Panc1 (cell line): ENCODE measurements at regions not wholly inside any gene's neighbourhood (a gene's known extent, or its start where the extent isn't known, plus 50 kb on each side); places are given as distances from the start of the nearest gene placed in this dataset.

Experiments used
- ATAC-seq: fragments of 200-7000 bp; cut with Tn5 transposase; 2 replicates; pipeline ENCODE4 v1.9.1; 2020; ENCODE audit warnings: mild to moderate bottlenecking, moderate library complexity
- BruUV-seq: library from RNA; stranded (reverse); fragments of 400-500 nt; replicated peaks from 2 replicates; lab custom pipeline; 2021; lab: Mats Ljungman, UMichigan
- CTCF ChIA-PET: fragments of 300-600 bp; sonication (Branson Sonifier 250); formaldehyde crosslinking; loops from one replicate; lab custom pipeline; 2022; ENCODE audit warnings: antibody characterized with exemption; lab: Charles Lee
- POLR2A ChIA-PET: fragments of 300-600 bp; sonication (Branson Sonifier 250); formaldehyde crosslinking; loops from one replicate; lab custom pipeline; 2022; ENCODE audit warnings: antibody characterized with exemption; lab: Charles Lee
- DNase-seq: peaks from one replicate; pipeline ENCODE4 v3.0.0-alpha.2; 2010; ENCODE audit warnings: low read depth, low spot score
- H3K27ac ChIP-seq: 2 replicates; pipeline ENCODE4 v1.5.1; 2011; ENCODE audit warnings: mild to moderate bottlenecking, low read length, inconsistent platforms
- H3K27me3 ChIP-seq: fragments of 200-500 bp; sonication (Bioruptor generic); 2 replicates; pipeline ENCODE4 v1.6.0; 2014; ENCODE audit warnings: low read length, inconsistent platforms; ENCODE audit not compliant: control insufficient read depth, insufficient read depth
- H3K36me3 ChIP-seq: fragments of 200-500 bp; sonication (Bioruptor generic); 2 replicates; pipeline ENCODE4 v1.5.1; 2014; ENCODE audit warnings: inconsistent platforms, mild to moderate bottlenecking, low read length, moderate library complexity; ENCODE audit not compliant: control insufficient read depth, insufficient read depth
- H3K4me1 ChIP-seq: 2 replicates; pipeline ENCODE4 v1.5.1; 2011; ENCODE audit warnings: inconsistent platforms, mild to moderate bottlenecking, low read length, moderate library complexity; ENCODE audit not compliant: control insufficient read depth, insufficient read depth
- H3K4me3 ChIP-seq, 2 experiments: 2 replicates each; pipeline ENCODE4 v1.5.1; 2011 to 2012; ENCODE audit warnings: low read depth in 2 of 2, low read length in 2 of 2, mild to moderate bottlenecking in 2 of 2, inconsistent platforms in 1 of 2, moderate library complexity in 1 of 2
- H3K9me3 ChIP-seq: fragments of 200-500 bp; sonication (Bioruptor generic); 2 replicates; pipeline ENCODE4 v1.5.1; 2014; ENCODE audit warnings: low read depth, mild to moderate bottlenecking, inconsistent platforms, low read length, moderate library complexity; ENCODE audit not compliant: control insufficient read depth, insufficient read depth
- CTCF ChIP-seq: fragments of 450-650 bp; IDR thresholded peaks from 2 replicates; pipeline ENCODE4 v1.5.1; 2017; ENCODE audit warnings: mild to moderate bottlenecking
- POLR2AphosphoS5 ChIP-seq: IDR thresholded peaks from 2 replicates; pipeline ENCODE4 v1.6.1; 2012; ENCODE audit warnings: mild to moderate bottlenecking, low read depth, low read length, moderate library complexity
- SIN3A ChIP-seq: IDR thresholded peaks from 2 replicates; pipeline ENCODE4 v1.6.1; 2012; ENCODE audit warnings: low read depth, mild to moderate bottlenecking, low read length, moderate library complexity, borderline replicate concordance; ENCODE audit not compliant: insufficient read depth
- TCF7L2 ChIP-seq: IDR thresholded peaks from 2 replicates; pipeline ENCODE4 v1.6.1; 2011; ENCODE audit warnings: mild to moderate bottlenecking, low read depth, low read length, inconsistent platforms
- in situ Hi-C: cut with HindIII; loops from 2 replicates; pipeline ENCODE4 v1.10.0; 2016; ENCODE audit warnings: low sequenced_read_pairs, low pct_unique_long_range_greater_than_20kb
- intact Hi-C: fragments of 100-400 bp; cut with micrococcal nuclease; formaldehyde crosslinking; loops from one replicate; pipeline ENCODE4 v1.10.0; 2022; ENCODE audit not compliant: unreplicated experiment
- TF ChIP-seq, protein P1 (sequence below), 2 experiments: IDR thresholded peaks; 2 replicates each; pipeline ENCODE4 v1.6.1; 2011 to 2012; ENCODE audit warnings: low read depth in 2 of 2, control low read depth in 1 of 2, low read length in 1 of 2, mild to moderate bottlenecking in 1 of 2, moderate library complexity in 1 of 2; ENCODE audit not compliant: insufficient read depth in 1 of 2

DNA sequence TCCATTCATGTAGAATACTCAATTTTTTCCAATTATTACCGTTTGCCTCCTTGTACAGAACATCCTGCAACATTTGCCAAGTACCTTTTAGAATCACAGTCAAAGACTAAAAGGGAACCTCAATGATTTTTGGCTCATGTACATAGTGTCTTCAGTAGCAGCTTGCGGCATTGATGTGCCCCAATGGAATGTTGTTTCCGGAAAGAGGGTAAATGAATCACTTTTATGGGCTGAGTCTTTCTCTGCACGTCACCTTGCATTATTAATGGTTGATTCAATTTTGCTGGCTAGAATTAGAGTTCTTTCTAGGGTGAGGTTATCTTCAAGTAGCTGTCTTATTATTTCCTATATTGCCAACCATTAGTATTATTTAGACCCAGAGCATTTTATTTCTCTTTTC lies 116.9 kb upstream of the GABRA2 start:
- ChIA-PET POLR2A (no interaction called here), CTCF (no interaction called here)
- no peak for ATAC-seq
- no peaks in the 10 kb centered on the region for H3K9me3 ChIP-seq
- BruUV-seq: no TSS peak
- no peaks in the 10 kb centered on the region for H3K36me3 ChIP-seq
- in situ Hi-C loops: no loop called here
- intact Hi-C loops: no loop called here
- DNase-seq: peak; percentile 5
- no peaks in the 10 kb centered on the region for H3K4me1 ChIP-seq
- H3K27me3 ChIP-seq: no peaks in the 10 kb centered on the region
- TF ChIP-seq, protein P1, sequence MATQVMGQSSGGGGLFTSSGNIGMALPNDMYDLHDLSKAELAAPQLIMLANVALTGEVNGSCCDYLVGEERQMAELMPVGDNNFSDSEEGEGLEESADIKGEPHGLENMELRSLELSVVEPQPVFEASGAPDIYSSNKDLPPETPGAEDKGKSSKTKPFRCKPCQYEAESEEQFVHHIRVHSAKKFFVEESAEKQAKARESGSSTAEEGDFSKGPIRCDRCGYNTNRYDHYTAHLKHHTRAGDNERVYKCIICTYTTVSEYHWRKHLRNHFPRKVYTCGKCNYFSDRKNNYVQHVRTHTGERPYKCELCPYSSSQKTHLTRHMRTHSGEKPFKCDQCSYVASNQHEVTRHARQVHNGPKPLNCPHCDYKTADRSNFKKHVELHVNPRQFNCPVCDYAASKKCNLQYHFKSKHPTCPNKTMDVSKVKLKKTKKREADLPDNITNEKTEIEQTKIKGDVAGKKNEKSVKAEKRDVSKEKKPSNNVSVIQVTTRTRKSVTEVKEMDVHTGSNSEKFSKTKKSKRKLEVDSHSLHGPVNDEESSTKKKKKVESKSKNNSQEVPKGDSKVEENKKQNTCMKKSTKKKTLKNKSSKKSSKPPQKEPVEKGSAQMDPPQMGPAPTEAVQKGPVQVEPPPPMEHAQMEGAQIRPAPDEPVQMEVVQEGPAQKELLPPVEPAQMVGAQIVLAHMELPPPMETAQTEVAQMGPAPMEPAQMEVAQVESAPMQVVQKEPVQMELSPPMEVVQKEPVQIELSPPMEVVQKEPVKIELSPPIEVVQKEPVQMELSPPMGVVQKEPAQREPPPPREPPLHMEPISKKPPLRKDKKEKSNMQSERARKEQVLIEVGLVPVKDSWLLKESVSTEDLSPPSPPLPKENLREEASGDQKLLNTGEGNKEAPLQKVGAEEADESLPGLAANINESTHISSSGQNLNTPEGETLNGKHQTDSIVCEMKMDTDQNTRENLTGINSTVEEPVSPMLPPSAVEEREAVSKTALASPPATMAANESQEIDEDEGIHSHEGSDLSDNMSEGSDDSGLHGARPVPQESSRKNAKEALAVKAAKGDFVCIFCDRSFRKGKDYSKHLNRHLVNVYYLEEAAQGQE (IDR thresholded peaks at IDR 0.05; ENCODE audit: insufficient read depth in 1 of 2, low read depth in 2 of 2, low read length in 1 of 2): no peak
- TF ChIP-seq CTCF (no peak), SIN3A (no peak)
- no peak overlapping the region for H3K4me3 ChIP-seq
- H3K27ac ChIP-seq: no peak overlapping the region

DNA sequence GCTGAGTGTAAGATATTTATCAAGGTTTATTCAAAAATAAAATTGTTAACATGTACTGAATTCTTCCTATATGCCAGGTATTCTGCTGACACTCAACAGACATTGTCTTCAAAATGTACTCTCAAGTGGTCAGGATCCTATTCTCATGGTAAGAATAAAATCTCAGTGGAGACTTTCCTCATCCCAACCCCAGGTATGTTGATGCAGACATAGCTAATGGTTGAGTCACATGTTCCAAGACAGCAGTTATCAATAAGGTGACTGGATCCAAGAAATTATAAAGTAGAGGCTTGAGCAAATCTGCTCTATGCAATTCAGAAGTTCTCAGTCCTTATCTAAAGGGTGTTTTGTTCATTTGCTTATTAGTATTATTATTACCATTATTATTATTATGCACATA lies 115.2 kb upstream of the GABRA2 start:
- DNase-seq (no peak), ATAC-seq (no peak)
- Histone ChIP-seq H3K27ac (no peak overlapping the region), H3K4me3 (no peak overlapping the region), H3K4me1 (no peaks in the 10 kb centered on the region), H3K27me3 (no peaks in the 10 kb centered on the region), H3K36me3 (no peaks in the 10 kb centered on the region), H3K9me3 (no peaks in the 10 kb centered on the region)
- TF ChIP-seq SIN3A (no peak), CTCF (no peak), TCF7L2 (no peak), POLR2AphosphoS5 (no peak)
- TF ChIP-seq, protein P1 (IDR thresholded peaks at IDR 0.05; ENCODE audit: insufficient read depth in 1 of 2, low read depth in 2 of 2, low read length in 1 of 2): no peak
- BruUV-seq: no TSS peak
- in situ Hi-C loops: no loop called here
- ChIA-PET POLR2A (no interaction called here), CTCF (no interaction called here)
- intact Hi-C loops: no loop called here
